Fibroblast of gingiva (primary cell): ENCODE measurements at regions not wholly inside any gene's neighbourhood (a gene's known extent, or its start where the extent isn't known, plus 50 kb on each side); places are given as distances from the start of the nearest gene placed in this dataset.

Source experiments
- DNase-seq: peaks from one replicate; pipeline ENCODE4 v3.0.0-alpha.2; 2011; ENCODE audit warnings: low read depth

DNA sequence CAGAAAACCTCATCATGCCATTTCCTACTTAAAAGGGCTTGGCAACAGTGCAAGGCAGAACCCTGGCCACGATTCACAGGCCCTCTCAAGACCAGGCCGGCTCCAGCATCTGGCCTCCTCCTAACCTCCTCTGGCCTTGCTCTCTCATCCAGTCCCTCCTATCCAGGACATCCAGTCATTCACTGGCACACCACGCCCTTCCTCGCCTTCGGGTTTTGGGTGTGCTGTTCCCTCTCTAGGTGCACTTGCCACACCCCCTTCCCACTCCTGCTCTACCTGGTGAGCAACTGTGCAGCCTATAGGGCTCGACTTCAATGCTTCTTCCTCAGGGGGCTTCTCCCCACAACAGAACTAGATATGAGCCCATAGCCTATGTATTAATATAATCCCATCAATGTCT, 317.1 kb downstream of the ARRDC4 start:
- DNase-seq = no peak

GRCh38 chr15:98280284-98280975, 319.9 kb downstream of the ARRDC4 start:
- DNase-seq = no peak

GRCh38 chr15:98281130-98281529, 320.6 kb downstream of the ARRDC4 start:
- DNase-seq = no peak

- DNase-seq = no peak
Observed at GRCh38 chr15:98282656-98283332, 322.3 kb downstream of the ARRDC4 start.

GRCh38 chr15:98286200-98286599, 325.7 kb downstream of the ARRDC4 start:
- no peak for DNase-seq

GRCh38 chr15:98286831-98287230, 326.3 kb downstream of the ARRDC4 start:
- no peak for DNase-seq

- DNase-seq = no peak
Observed at GRCh38 chr15:98288091-98288590, 327.6 kb downstream of the ARRDC4 start.

GRCh38 chr15:98289747-98290146, 329.2 kb downstream of the ARRDC4 start:
- DNase-seq = no peak

GRCh38 chr15:98292442-98293240, 332.1 kb downstream of the ARRDC4 start:
- DNase-seq = no peak

DNA sequence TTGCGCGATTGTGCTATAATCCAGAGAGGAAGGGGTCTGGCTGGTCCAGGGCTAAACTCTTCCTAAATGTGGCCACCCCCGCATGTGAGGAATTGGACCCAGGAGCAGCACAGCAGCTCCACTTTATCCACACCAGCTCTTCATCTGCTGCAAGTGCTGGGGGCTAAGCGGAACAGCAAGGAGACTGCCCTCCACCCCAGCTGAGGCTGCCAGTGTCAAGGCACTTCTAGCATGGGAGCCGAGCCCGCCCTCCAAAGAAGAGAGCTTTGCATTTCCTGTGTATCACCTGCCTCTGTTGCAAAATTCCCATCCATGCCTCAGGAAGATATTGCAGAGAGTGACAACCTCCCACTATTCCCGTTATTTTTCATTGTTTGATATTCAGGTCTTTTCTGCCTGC, 333.6 kb downstream of the ARRDC4 start:
- DNase-seq = no peak

DNA sequence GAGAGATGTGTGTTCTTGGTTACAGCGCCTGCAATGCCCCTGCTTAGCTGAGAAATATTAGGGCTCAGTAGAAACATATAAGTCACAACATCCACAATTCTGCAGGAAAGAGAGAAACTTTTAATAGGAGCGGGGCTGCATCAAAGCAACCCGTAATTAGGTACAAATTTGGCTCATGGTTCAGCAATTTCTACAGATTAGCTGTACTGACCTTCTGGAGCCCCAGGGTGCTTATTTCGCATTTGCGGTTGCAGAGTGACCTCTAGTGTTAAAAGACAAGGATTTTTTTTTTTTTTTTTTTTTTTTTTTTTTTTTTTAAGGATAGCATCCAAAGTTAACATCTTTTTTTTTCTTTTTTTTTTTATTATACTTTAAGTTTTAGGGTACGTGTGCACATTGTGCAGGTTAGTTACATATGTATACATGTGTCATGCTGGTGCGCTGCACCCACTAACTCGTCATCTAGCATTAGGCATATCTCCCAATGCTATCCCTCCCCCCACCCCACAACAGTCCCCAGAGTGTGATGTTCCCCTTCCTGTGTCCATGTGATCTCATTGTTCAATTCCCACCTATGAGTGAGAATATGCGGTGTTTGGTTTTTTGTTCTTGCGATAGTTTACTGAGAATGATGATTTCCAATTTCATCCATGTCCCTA, 334.7 kb downstream of the ARRDC4 start:
- peak; percentile 12 for DNase-seq

GRCh38 chr15:98296653-98297052, 336.1 kb downstream of the ARRDC4 start:
- no peak for DNase-seq

- no peak for DNase-seq
Observed at GRCh38 chr15:98304371-98304770, 343.9 kb downstream of the ARRDC4 start.

- DNase-seq = no peak
Observed at GRCh38 chr15:98308117-98308516, 340.2 kb upstream of the IGF1R start.

- peak; percentile 53 for DNase-seq
Observed at GRCh38 chr15:98311566-98312188, 336.7 kb upstream of the IGF1R start.

GRCh38 chr15:98312913-98313312, 335.4 kb upstream of the IGF1R start:
- DNase-seq = no peak

GRCh38 chr15:98315971-98316370, 332.4 kb upstream of the IGF1R start:
- DNase-seq = no peak

- DNase-seq = no peak
Observed at GRCh38 chr15:98321896-98322295, 326.4 kb upstream of the IGF1R start.

GRCh38 chr15:98322581-98322980, 325.8 kb upstream of the IGF1R start:
- DNase-seq = no peak

- no peak for DNase-seq
Observed at GRCh38 chr15:98324341-98324970, 323.9 kb upstream of the IGF1R start.

GRCh38 chr15:98326804-98327203, 321.5 kb upstream of the IGF1R start:
- no peak for DNase-seq
